ENCODE measurements at regions not wholly inside any gene's neighbourhood (a gene's known extent, or its start where the extent isn't known, plus 50 kb on each side); places are given as distances from the start of the nearest gene placed in this dataset.

DNA sequence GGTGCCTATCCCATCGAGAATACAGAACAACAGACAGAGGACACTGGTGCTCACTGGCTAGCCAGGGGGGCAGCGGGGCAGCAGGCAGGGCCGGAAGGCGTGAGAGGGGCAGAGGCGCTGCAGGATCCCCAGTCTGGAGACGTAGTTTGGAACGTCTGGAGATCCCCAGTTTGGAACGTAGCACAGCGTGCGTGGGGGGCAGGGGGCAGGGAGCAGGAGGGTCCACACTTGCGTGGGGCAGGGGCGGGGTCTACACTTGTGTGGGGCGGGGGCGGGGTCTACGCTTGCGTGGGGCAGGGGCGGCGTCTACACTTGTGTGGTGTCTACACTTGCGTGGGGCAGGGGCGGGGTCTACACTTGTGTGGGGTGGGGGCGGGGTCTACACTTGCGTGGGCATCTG is 107.2 kb downstream of the DACT2 start:
- no peak for DNase-seq (ENCODE audit: low read depth, low spot score)

DNA sequence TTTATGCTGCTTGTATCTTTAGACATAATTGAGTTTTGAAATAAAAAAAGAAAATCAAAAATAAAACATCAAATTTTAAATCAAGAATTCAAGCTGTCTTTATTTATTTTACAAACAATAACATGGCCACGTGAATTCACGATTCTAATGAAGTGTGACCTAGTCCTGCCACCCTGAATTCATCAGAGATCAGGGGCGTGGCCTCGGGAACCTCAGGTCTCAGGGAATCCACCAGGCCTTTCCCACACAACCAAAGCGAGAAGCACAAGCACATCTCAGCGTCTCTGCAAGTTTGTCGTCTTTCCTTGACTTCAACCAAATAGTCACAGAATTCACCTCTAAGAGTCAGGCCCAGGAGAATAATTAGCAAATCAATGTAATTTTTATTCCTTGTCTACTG is 107.9 kb downstream of the DACT2 start:
- no peak for DNase-seq (ENCODE audit: low read depth, low spot score)

- no peak for DNase-seq (ENCODE audit: low read depth, low spot score)
Measured at GRCh38 chr6:168210239-168211105, 109.1 kb downstream of the DACT2 start.

DNA sequence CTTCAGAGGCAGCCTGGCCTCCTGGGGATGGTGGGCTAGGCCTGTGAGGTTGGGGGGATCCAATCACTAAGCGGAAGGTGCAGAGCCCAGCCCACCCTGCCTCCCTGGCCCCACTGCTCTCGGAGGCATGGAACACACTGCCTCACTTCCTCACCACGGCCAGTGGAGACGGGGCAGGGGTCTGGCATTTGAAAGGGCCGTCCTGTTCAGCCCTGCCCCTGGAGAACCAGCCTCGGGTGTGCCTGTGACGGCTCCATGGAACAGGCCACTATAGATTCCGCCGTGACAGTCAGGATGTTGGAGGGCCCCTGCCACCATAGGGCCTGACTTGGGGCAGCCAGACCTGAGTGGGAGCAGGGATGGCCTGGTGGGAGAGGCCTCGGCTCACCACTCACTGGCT is 110.2 kb downstream of the DACT2 start:
- DNase-seq (ENCODE audit: low read depth, low spot score), result no peak

DNA sequence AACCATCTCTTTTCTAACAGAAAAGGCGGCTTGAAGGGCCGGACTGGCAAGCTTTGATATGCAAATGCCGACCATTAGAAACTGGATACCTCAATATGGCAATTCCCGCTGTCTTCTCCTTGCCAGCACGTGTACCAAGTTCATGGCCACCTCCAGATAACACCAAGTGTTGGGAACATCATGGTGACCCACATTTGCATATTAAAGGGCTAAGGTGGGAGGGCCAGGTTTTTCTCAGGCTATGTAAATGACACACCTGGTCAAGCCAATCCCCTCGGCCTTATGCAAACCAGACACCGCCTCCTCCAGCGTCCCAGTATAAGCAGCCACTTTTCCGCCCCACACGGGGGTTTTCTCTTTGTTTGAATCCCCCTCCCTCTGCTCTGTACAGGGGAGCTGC is 110.7 kb downstream of the DACT2 start:
- no peak for DNase-seq (ENCODE audit: low read depth, low spot score)

DNA sequence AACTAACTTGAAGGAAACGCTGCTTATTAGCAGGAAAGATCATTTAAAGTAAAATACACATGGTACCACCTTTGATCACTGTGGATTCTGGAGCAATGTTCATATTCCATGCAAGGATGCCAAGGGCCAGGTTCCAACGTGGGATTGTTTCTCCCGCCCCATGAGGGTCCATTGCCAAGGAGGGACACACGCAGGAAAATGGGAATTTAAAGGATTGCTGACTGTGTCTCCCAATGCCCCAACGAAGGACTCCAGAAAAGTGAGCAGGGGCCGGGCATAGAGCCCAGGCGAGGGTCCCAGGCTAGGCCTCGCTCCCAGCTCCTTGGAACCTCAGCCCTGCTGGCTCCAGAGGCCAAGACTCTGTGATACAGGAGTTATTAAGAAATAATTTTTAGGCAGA is 111.2 kb downstream of the DACT2 start:
- DNase-seq (ENCODE audit: low read depth, low spot score), result no peak

GRCh38 chr6:168207421-168208175 is 112.0 kb downstream of the DACT2 start:
- no peak for DNase-seq (ENCODE audit: low read depth, low spot score)

DNA sequence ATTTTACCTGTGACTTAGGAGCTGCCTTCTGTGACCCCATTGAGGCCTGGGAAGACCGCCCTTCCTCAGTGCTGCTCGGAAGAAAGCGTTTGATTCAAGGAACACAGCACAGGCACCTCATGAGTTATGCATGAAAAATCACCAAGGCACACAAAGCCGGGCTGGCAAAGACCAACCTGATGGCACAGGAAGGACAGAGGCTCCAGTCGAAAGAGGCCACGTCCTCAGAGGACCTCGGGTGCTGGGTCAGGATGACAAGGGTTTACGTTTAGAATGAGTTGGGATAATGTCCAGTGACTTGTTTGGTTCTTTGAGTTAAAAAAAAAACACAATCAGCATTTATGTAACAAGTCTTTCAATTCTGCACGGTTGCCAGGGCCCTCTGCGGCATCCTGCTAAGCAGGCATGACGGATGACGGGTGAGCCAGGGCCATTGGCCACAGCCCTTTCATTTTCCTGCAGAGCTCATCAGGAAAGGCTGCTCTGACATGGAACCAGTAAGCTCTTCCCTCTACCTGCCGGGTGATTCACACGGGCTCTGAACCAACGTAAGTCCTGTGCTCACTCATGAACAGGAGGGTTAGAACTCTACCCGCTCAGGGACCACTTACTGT is 112.8 kb downstream of the DACT2 start:
- no peak for DNase-seq (ENCODE audit: low read depth, low spot score)

DNA sequence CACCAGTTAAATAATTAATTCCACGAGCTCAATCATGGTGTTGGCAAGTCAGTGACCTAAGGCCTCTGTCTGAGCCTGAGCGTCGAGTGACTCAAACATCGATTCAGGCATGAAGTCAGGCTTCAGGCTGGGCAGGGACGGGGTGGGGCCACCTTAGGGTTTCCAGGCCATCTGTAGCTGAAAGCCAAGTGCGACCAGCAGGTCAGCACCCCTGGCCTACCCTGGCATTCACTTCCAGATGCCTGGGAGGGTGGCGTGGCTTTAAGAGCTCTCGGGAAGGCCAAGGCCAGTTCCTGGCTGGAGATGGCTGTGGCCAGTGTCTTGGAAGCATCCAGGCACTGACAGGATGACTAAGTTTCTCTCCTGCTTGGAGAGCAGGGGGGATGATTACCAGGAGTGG is 113.4 kb downstream of the DACT2 start:
- no peak for DNase-seq (ENCODE audit: low read depth, low spot score)

GRCh38 chr6:168201799-168202198 is 117.8 kb downstream of the DACT2 start:
- DNase-seq (ENCODE audit: low read depth, low spot score), result no peak

- DNase-seq (ENCODE audit: low read depth, low spot score), result no peak
Measured at GRCh38 chr6:168201383-168201782, 118.2 kb downstream of the DACT2 start.

DNA sequence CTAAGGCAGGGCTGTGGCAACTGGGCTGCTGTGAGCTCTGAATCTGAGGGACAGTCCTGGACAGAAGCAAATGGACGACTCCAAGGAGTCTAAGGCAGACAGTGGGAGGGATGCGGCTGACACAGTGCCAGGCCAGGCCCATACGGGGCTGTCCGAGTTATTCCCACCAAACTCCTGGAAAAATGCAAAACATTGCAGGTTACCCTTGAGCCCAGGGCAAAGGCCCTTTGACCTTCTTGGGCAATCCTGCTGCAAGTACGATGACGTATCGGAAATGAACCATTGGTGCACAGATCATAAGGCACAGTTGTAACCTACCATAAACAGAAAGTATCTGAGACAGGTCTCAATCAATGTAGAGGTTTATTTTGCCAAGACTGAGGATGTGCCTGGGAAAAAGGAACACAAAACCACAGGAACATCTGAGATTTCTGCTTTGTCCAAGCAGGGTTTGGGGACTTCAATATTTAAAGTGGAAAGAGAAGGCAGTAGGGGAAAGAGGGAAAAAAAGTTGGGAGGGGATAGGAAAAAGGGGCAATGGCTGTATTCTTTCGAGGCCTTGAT is 118.9 kb downstream of the DACT2 start:
- no peak for DNase-seq (ENCODE audit: low read depth, low spot score)

GRCh38 chr6:168198302-168199180 is 119.5 kb upstream of the FRMD1 start:
- no peak for DNase-seq (ENCODE audit: low read depth, low spot score)

DNA sequence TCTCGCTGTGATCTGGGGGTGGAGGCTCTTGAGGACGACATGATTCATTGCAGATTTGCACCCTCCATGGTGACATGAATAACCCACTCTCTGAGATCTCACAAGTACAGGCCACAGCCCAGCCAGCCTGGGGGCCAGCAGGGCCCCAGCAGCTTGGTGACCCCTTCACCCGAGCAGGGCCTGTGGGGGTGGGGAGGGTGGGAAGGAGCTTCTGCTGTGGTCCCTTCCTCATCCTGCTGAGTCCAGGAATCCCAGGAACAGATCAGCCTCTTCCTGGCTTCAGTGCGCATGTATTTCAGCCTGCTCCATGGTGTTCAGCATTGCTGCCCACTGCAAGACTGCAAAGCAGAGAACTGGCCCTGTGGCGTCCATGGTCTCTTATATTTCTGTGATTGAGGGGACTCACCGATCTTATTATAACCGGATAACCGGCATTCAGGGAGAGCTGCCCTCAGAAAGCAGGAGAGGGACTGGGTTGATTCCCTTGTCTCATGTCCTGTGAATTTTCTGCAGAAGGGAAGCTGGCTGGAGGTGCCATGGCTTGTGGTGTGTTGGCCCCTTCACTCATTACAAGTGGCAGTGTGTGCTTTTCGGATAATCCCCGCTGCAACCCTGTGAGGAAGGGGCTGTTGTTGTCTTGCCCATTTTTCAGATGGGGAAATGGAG is 118.8 kb upstream of the FRMD1 start:
- no peak for DNase-seq (ENCODE audit: low read depth, low spot score)

DNA sequence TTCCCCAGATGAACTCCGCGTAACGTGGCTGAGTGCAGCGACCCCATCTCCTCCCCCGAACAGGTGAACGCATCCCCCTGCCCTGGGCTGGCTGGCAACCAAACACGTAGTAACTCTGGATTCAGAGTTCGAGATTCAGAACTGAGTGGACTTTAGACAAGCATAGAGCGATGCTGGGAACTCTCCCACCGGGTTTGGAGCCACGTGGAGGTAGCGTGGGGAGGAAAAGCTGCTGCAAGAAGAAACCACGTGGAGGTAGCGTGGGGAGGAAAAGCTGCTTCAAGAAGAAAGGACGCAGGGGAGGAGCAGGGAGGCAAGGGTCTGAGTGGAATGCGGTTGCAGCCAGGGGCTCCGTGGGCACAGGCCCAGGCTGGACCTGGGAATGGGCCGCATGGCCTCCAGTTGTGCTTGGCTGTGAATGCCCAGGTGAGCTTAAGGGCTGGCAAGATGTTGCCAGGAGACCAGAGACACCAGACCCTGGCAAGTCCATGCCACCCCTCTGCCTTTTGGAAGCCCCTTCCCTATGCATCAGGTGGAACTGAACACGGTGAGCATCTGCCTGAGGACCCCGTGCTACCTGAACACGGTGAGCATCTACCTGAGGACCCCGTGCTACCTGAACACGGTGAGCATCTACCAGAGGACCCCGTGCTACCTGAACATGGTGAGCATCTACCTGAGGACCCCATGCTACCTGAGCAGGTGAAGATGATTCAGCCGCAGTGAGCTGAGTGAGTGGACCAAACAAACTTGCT is 118.0 kb upstream of the FRMD1 start:
- no peak for DNase-seq (ENCODE audit: low read depth, low spot score)

- DNase-seq (ENCODE audit: low read depth, low spot score), result no peak
Measured at GRCh38 chr6:168196385-168196860, 117.4 kb upstream of the FRMD1 start.

DNA sequence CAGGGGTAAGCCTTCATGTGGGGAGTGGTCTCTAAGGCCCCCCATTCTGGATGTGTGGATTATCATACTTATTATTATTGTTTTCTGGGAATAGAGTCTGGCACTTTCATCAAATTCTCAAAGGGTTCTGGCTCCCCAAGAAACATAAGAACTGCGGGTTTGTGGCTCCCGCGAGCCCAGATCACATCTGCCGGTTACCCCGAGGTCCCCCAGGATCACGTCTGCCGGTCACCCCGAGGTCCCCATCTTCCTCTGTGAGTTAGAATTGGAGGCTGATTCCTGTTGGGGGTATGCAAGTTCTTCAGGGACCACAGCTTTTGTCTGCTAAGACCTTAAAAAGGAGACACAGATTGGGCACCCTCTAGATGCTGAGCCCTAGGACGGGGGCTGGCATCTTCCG is 116.7 kb upstream of the FRMD1 start:
- DNase-seq (ENCODE audit: low read depth, low spot score), result no peak

DNA sequence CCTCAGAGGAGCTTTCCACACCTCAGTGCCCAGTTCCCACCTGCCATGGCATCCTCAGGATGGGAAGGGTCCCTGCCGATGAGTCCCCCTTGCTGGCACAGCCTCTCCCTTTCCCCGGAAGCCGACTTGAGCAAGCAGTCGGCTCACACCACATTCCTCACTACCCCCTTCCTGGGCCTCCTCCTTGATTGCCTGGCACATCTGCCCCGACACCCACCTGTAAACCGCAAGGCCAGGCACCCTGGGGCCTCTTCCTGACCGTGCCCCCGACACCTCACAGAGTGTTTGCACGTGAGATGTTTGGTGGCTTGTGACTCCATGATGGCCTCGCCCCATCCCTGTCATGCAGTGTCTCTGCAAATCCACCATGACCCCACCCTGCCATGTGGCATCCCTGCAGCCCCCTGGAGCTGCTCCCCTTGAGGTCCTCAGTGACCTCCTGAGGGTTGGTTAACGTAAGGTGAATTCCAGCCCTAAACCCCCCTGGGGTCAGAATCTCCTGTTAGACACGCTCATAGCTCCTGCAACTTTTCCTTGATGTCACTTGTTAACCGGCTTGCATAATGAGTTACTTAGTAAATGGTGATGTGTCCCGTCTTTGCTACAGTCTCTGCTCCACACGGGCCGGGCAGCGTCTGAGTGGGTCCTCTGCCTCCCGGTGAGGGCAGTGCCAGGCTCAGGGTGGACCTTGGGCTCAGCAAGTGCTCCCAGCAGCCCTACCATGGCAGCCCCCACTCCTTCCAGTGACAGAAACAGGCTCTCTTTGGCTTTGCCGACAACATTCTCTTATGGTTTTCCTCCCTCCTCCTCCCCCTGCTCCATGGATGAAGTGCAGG is 115.9 kb upstream of the FRMD1 start:
- DNase-seq (ENCODE audit: low read depth, low spot score), result no peak

Data from brain pericyte (primary cell).